MM.1S (cell line): ENCODE measurements at regions not wholly inside any gene's neighbourhood (a gene's known extent, or its start where the extent isn't known, plus 50 kb on each side); places are given as distances from the start of the nearest gene placed in this dataset.

ENCODE experiments used
- EZH2 ChIP-seq: fragments of 300-600 bp; sonication (generic); optimal IDR thresholded peaks from 2 replicates; pipeline ENCODE3; 2017; ENCODE audit warnings: low read depth, mild to moderate bottlenecking, antibody characterized with exemption, low read length, mixed read lengths
- EZH2phosphoT487 ChIP-seq: fragments of 300-600 bp; sonication (generic); IDR thresholded peaks from 2 replicates; pipeline ENCODE4 v1.6.1; 2018; ENCODE audit warnings: antibody characterized with exemption, low read length
- TF ChIP-seq, protein P1 (sequence below): fragments of 300-600 bp; sonication (generic); IDR thresholded peaks from 2 replicates; pipeline ENCODE4 v1.5.1; 2016; ENCODE audit warnings: antibody characterized with exemption, low read length, mixed read lengths

DNA sequence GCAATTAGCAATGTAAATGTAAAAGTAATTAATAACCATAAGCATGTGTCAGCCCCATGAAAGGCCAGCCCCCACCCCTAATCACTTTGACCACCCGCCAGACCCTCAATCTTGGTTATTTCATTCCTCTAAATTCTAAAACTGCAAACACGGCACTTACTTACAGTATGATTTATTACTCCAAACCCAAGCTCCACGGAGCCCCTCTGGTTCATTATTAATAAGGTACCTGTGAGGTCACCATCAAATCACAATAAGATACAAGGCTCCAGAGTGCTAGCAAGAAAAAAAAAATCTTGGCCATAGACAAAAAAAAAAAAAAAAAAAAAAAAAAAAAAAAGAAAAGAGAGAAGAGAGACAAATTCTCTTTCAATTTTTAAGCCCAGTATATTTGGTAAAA is 879.5 kb downstream of the TDRD15 start:
- TF ChIP-seq, protein P1, sequence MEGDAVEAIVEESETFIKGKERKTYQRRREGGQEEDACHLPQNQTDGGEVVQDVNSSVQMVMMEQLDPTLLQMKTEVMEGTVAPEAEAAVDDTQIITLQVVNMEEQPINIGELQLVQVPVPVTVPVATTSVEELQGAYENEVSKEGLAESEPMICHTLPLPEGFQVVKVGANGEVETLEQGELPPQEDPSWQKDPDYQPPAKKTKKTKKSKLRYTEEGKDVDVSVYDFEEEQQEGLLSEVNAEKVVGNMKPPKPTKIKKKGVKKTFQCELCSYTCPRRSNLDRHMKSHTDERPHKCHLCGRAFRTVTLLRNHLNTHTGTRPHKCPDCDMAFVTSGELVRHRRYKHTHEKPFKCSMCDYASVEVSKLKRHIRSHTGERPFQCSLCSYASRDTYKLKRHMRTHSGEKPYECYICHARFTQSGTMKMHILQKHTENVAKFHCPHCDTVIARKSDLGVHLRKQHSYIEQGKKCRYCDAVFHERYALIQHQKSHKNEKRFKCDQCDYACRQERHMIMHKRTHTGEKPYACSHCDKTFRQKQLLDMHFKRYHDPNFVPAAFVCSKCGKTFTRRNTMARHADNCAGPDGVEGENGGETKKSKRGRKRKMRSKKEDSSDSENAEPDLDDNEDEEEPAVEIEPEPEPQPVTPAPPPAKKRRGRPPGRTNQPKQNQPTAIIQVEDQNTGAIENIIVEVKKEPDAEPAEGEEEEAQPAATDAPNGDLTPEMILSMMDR = no peak
- TF ChIP-seq EZH2 (no peak), EZH2phosphoT487 (no peak)
